ENCODE measurements at regions not wholly inside any gene's neighbourhood (a gene's known extent, or its start where the extent isn't known, plus 50 kb on each side); places are given as distances from the start of the nearest gene placed in this dataset.
A peak's percentile ranks its signal among the peaks of the same experiment; 100 is the strongest.
"Not testable (repeated sequence)": the region's sequence is repeated elsewhere in the genome, so short reads cannot be mapped to it uniquely, and the experiment has no call there.

GRCh38 chr2:16351541-16351940 lies 314.1 kb downstream of the CYRIA start:
- H3K36me3 ChIP-seq = no peaks in the 10 kb centered on the region
- no peak for TF ChIP-seq CTCF (IDR thresholded peaks at IDR 0.05; ENCODE audit: low read depth, low read length)
- no peaks in the 10 kb centered on the region for H3K4me1 ChIP-seq
- H3K4me3 ChIP-seq (ENCODE audit: low read depth, low read length) = no peak overlapping the region
- H3K27me3 ChIP-seq = peaks cover 8% of the 10 kb centered on the region
- peaks cover 48% of the 10 kb centered on the region for H3K9me3 ChIP-seq
- peak; percentile 97 for DNase-seq

- peak; percentile 99 for DNase-seq
- H3K4me3 ChIP-seq (ENCODE audit: low read depth, low read length) = no peak overlapping the region
- no peak for TF ChIP-seq CTCF (IDR thresholded peaks at IDR 0.05; ENCODE audit: low read depth, low read length)
- H3K36me3 ChIP-seq = no peaks in the 10 kb centered on the region
- peaks cover 12% of the 10 kb centered on the region for H3K27me3 ChIP-seq
- peaks cover 48% of the 10 kb centered on the region for H3K9me3 ChIP-seq
- no peaks in the 10 kb centered on the region for H3K4me1 ChIP-seq
Measured at GRCh38 chr2:16351137-16351536, 314.5 kb downstream of the CYRIA start.

GRCh38 chr2:16350211-16350610 lies 315.4 kb downstream of the CYRIA start:
- H3K36me3 ChIP-seq = no peaks in the 10 kb centered on the region
- H3K27me3 ChIP-seq = peaks cover 19% of the 10 kb centered on the region
- no peak overlapping the region for H3K4me3 ChIP-seq (ENCODE audit: low read depth, low read length)
- peaks cover 53% of the 10 kb centered on the region for H3K9me3 ChIP-seq
- no peaks in the 10 kb centered on the region for H3K4me1 ChIP-seq
- no peak for TF ChIP-seq CTCF (IDR thresholded peaks at IDR 0.05; ENCODE audit: low read depth, low read length)
- DNase-seq = peak; percentile 96

- peak; percentile 91 for DNase-seq
- Histone ChIP-seq H3K36me3 (no peaks in the 10 kb centered on the region), H3K4me3 (ENCODE audit: low read depth, low read length) (no peak overlapping the region), H3K4me1 (no peaks in the 10 kb centered on the region), H3K27me3 (peaks cover 19% of the 10 kb centered on the region), H3K9me3 (peaks cover 52% of the 10 kb centered on the region)
- no peak for TF ChIP-seq CTCF (IDR thresholded peaks at IDR 0.05; ENCODE audit: low read depth, low read length)
Measured at GRCh38 chr2:16349811-16350210, 315.8 kb downstream of the CYRIA start.

GRCh38 chr2:16348821-16349515 lies 316.7 kb downstream of the CYRIA start:
- Histone ChIP-seq H3K9me3 (peaks cover 53% of the 10 kb centered on the region), H3K4me1 (no peaks in the 10 kb centered on the region), H3K4me3 (ENCODE audit: low read depth, low read length) (no peak overlapping the region), H3K27me3 (peaks cover 25% of the 10 kb centered on the region), H3K36me3 (no peaks in the 10 kb centered on the region)
- TF ChIP-seq CTCF (IDR thresholded peaks at IDR 0.05; ENCODE audit: low read depth, low read length) = no peak
- DNase-seq = peak; percentile 94

- peak; percentile 95 for DNase-seq
- no peaks in the 10 kb centered on the region for H3K36me3 ChIP-seq
- peaks cover 41% of the 10 kb centered on the region for H3K9me3 ChIP-seq
- peaks cover 45% of the 10 kb centered on the region for H3K27me3 ChIP-seq
- no peaks in the 10 kb centered on the region for H3K4me1 ChIP-seq
- H3K4me3 ChIP-seq (ENCODE audit: low read depth, low read length) = no peak overlapping the region
- no peak for TF ChIP-seq CTCF (IDR thresholded peaks at IDR 0.05; ENCODE audit: low read depth, low read length)
Measured at GRCh38 chr2:16346671-16347070, 319.0 kb downstream of the CYRIA start.

GRCh38 chr2:16345231-16345630 lies 320.4 kb downstream of the CYRIA start:
- Histone ChIP-seq H3K27me3 (peaks cover 56% of the 10 kb centered on the region), H3K9me3 (peaks cover 37% of the 10 kb centered on the region)
- not testable (repeated sequence) for H3K4me1 ChIP-seq; H3K36me3 ChIP-seq; H3K4me3 ChIP-seq (ENCODE audit: low read depth, low read length)
- peak; percentile 94 for DNase-seq
